ENCODE measurements at regions not wholly inside any gene's neighbourhood (a gene's known extent, or its start where the extent isn't known, plus 50 kb on each side); places are given as distances from the start of the nearest gene placed in this dataset.

- TF ChIP-seq, protein P1, sequence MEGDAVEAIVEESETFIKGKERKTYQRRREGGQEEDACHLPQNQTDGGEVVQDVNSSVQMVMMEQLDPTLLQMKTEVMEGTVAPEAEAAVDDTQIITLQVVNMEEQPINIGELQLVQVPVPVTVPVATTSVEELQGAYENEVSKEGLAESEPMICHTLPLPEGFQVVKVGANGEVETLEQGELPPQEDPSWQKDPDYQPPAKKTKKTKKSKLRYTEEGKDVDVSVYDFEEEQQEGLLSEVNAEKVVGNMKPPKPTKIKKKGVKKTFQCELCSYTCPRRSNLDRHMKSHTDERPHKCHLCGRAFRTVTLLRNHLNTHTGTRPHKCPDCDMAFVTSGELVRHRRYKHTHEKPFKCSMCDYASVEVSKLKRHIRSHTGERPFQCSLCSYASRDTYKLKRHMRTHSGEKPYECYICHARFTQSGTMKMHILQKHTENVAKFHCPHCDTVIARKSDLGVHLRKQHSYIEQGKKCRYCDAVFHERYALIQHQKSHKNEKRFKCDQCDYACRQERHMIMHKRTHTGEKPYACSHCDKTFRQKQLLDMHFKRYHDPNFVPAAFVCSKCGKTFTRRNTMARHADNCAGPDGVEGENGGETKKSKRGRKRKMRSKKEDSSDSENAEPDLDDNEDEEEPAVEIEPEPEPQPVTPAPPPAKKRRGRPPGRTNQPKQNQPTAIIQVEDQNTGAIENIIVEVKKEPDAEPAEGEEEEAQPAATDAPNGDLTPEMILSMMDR (conservative IDR thresholded peaks at IDR 0.05; ENCODE audit: low read depth, low read length), result no peak
- no peak for DNase-seq (ENCODE audit: low read depth)
- no peak overlapping the region for H3K4me3 ChIP-seq (ENCODE audit: low read length)
These were observed 488.8 kb upstream of the DPPA4 start for GRCh38 chr3:109825971-109826810.

DNA sequence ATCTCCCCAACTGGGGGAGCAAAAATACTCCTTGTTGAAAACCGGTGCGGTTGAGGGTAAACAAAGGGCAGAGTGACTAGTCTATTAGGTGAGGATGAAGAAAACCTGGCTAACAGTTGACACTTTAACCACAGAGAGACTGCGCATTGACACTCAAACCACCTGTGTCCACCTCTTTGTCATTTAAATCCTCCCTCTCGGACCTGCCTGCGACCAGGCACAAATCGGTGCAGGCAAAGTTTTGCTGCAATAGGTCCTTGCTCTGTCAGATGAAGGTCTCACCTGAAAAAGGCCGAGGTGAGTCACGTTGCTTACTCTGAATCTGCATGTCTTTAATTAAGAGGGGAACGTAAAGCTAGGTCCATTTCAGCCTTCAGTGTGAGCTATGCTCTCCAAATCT, 494.1 kb upstream of the DPPA4 start:
- no peak for DNase-seq (ENCODE audit: low read depth)
- H3K4me3 ChIP-seq (ENCODE audit: low read length), result no peak overlapping the region
- TF ChIP-seq, protein P1 (conservative IDR thresholded peaks at IDR 0.05; ENCODE audit: low read depth, low read length), result no peak

- H3K4me3 ChIP-seq (ENCODE audit: low read length), result no peak overlapping the region
- TF ChIP-seq, protein P1 (conservative IDR thresholded peaks at IDR 0.05; ENCODE audit: low read depth, low read length), result no peak
- no peak for DNase-seq (ENCODE audit: low read depth)
These were observed 498.6 kb upstream of the DPPA4 start for GRCh38 chr3:109835958-109836357.

DNA sequence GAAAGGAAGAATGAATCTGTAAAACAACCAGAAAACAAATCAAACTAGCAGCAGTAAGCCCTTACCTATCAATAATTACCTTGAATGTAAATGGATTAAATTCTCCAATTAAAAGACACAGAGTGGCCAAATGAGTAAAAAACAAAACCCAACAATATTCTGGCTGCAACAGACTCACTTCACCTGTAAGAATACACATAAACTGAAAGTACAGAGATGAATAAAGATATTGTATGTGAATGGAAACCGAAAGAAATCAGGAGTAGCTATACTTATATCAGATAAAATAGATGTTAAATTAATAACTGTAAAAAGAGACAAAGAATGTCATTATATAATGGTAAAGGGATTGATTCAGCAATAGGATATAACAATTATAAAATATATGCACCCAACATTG, 514.5 kb upstream of the DPPA4 start:
- H3K4me3 ChIP-seq (ENCODE audit: low read length), result no peak overlapping the region
- DNase-seq (ENCODE audit: low read depth), result no peak
- TF ChIP-seq, protein P1 (conservative IDR thresholded peaks at IDR 0.05; ENCODE audit: low read depth, low read length), result no peak

DNA sequence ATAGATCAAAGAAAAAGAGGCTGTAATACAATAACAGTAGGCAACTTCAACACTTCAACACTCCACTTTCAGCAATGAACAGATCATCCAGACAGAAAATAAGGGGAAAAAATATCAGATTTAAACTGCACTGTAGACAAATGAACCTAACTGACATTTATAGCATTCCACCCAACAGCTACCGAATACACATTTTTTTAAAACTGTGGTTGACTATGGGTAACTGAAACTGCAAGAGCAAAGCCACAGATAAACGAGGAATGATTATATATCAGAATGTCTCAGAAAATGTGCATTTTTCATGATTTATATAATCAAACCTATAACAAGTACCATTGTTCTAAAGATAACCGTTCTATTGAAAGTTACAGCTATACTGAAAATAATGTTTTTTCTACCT, 514.9 kb upstream of the DPPA4 start:
- no peak overlapping the region for H3K4me3 ChIP-seq (ENCODE audit: low read length)
- DNase-seq (ENCODE audit: low read depth), result no peak
- TF ChIP-seq, protein P1 (conservative IDR thresholded peaks at IDR 0.05; ENCODE audit: low read depth, low read length), result no peak

GRCh38 chr3:109853077-109853731, 515.9 kb upstream of the DPPA4 start:
- TF ChIP-seq, protein P1 (conservative IDR thresholded peaks at IDR 0.05; ENCODE audit: low read depth, low read length), result no peak
- DNase-seq (ENCODE audit: low read depth), result no peak
- H3K4me3 ChIP-seq (ENCODE audit: low read length), result no peak overlapping the region

- TF ChIP-seq, protein P1 (conservative IDR thresholded peaks at IDR 0.05; ENCODE audit: low read depth, low read length), result no peak
- no peak overlapping the region for H3K4me3 ChIP-seq (ENCODE audit: low read length)
- no peak for DNase-seq (ENCODE audit: low read depth)
These were observed 526.4 kb upstream of the DPPA4 start for GRCh38 chr3:109863701-109864100.
